GM19468 (cell line): ENCODE measurements at regions not wholly inside any gene's neighbourhood (a gene's known extent, or its start where the extent isn't known, plus 50 kb on each side); places are given as distances from the start of the nearest gene placed in this dataset.

Experiments
- ATAC-seq: cut with Tn5 transposase; IDR thresholded peaks from one replicate; pipeline ENCODE4 v1.9.1; 2021; ENCODE audit warnings: mild to moderate bottlenecking, moderate library complexity, moderate number of reproducible peaks; ENCODE audit not compliant: unreplicated experiment; ENCODE audit errors: extremely low read depth

DNA sequence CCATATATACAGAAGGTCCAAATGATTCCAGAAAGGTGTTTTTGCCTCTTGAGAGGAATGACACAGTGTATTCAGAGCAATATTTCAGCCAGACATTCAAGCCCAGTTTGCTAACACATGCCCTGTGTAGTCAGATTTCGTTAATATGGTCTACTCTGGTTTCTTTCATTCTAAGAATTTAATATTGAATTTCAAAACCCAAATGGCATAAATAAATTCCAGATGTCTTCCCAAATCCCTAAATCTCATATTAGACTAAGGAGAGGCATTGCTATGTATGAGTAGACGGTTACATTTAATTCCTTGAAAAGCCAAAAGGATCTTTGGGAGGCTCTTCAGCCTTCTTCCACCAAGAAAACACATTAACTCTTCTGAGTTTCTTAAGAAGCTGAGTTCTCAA is 66.3 kb upstream of the C1QTNF7 start:
- no peak for ATAC-seq

DNA sequence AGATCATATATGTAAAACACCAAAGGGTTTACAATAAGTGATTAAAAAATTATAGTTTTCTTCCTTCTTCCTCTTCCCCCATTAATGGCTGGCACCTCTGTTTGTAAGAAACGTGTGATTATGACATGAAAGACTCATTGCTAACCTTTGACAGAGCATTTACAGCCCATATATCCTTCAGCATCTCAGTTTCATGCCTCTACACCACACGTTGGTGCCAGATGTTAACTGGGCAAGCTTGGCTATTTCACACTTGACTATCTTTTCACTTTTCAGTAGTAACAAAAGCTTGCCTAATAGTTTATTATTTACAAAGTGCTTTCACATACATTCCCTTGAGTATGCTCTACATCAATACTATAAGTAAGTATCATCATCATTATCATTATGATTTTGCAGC is 65.3 kb upstream of the C1QTNF7 start:
- ATAC-seq, result no peak

DNA sequence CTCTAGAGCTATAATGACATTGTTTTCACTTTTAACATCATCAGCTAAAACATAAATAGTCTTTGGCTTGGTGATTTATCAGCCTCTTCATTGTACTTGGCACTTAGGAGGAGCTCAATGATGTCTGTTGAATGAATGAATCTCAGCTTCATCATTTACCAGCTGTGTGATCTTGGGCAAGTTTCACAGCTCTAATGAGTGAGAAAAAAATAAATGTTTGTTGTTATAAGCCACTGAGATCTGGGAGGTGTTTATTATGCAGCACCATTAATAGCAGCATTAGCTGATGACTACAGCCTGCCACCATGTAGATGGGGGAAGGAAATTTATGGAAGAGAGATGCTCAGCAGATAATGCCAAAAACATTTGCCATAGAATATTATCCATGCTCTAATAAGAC is 63.6 kb upstream of the C1QTNF7 start:
- no peak for ATAC-seq

DNA sequence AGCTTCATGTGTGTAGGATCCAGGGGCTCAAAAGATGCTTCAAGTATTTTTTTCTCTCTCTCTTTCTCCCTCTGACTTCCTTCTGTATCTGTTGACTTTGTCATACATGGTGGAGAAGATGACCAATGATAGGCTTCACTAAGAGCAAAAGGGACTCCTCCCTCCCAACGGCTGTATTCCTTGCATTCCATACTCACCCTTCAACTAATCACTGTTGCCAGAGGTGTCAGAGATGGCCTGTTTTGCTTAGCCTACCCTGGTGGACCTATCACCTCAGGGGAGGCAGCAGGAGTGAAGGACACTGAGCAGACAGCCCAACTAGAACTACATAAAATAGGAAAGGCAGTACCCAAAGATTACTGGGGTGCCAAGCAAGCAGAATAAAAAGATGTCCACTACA is 62.2 kb upstream of the C1QTNF7 start:
- ATAC-seq, result no peak

DNA sequence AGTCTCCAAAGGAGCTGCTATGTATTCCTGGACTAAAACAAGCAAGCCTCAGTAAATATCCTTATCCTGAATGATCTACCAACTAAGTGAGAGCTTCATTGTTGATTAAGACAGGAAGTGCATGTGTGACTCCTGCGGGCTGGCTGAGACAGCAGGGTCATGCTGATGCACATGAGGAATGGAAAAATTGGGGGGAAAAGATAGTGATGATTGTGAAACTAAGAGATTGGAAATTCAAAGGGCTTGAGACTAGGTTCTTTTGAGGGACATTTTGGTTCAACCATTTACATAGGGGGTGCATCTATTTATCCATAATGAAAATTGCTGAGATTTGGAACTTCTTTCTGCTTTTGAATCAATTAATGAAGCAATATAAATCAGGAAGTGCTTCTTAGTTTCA is 61.1 kb upstream of the C1QTNF7 start:
- no peak for ATAC-seq

DNA sequence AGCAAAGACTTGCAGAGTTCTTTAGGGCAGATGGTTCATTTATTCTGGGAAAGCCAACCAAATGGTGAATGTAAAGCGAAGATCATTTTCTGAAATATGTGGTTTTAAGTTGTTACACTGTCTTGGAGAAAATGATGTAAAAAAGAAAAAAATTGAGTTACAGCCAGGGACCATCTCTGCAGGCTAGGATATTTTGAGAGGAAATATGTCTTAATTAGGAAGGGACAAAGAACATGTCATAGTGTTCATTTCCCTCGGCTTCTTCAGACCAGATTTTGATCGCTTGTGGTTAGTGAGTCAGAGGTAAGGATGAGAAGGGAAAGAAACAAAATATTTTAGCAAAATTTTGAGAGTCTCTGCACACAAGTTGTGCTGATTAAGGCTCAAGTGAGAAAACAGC is 59.0 kb upstream of the C1QTNF7 start:
- no peak for ATAC-seq

DNA sequence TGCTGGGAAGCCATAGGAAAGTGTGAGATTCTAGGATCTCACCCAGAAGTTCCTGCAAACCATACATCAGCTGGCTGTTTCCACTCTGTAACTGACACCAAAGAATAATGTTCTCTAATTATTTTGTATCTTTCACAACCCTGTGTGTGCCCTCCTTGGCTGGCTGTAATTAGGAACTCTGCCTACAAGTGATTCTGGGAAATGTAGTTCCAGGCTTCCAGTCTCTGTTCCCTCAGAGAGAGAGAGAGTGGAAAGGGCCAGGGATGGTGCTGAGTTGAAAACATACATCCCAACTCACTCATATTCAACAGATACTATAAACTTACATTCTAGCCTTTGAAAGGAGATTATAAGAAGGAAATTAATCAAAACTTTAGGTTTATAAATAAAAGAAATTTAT is 57.5 kb upstream of the C1QTNF7 start:
- no peak for ATAC-seq

DNA sequence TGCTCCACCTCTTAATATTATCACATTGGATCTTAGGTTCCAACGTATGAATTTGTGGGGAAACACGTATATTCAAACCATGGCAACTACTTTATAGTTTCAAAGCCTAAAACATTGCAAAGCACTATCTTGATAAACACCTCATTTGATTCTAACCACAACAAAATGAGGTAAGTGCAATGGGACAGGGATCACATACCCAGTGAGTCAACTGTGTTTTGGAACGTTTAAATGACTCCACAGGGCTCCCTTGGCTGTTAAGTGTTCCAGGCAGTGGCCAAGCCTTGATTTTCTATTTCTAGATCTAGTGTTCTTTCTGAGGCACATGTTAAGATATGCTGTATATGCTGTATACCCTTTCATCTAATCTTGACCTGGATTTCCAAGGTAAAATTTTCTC is 54.5 kb upstream of the C1QTNF7 start:
- no peak for ATAC-seq

DNA sequence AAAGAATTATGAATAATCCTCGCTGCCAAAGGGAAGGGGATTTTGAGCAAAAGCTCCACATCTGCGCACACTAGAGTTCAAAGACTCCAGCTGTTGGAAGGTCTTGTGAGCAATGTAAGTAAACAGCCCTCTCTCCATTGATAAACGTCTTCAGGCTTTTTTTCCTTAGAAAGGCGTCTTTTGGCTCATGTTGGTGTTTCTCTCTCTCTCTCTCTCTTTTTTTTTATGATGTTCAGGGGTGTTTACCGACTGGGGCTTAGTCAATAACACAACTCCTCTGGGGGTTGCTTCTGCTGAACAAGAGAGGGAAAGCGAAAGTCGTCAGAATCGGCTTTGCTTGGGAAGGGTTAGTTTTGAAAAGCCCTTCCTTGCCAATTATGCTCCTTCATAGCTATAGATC is 53.2 kb upstream of the C1QTNF7 start:
- ATAC-seq, result no peak

DNA sequence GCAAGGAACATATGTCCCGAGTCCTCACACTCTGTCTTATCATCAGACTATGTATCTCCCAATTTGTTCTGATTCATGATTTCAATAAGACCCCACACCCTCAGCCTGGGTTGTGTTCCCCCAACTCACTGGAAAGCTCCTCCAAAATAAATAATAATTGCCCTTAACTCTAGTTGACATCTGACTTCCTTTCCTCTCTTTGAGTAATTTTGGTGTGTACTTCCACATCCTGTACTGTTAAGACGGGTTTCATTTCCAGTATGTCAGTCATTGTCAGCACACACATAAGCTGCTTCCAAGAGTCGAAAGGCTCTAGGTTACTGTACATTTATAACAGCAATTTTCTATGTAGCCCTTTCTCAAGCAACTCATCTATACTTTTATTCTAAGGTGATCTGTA is 52.2 kb upstream of the C1QTNF7 start:
- no peak for ATAC-seq

DNA sequence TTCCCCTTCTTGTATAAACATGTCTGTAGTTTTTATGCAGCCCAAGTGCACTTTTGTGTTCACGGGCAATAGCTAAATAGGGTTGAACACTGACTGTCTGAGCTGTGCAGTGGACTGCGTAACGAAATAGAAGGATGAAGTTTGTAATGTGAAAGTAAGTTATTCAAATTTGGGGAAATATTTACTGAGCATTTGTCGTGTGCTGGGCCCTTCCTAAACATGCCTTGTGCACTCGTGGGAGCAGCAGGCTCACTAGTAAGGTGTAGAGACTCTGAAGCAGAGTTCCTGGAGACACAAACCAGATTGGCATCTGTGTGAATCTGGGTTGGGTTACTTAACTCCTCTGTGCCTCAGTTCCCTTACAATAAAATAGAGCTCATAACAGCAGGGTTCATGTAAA is 51.7 kb upstream of the C1QTNF7 start:
- ATAC-seq, result no peak

DNA sequence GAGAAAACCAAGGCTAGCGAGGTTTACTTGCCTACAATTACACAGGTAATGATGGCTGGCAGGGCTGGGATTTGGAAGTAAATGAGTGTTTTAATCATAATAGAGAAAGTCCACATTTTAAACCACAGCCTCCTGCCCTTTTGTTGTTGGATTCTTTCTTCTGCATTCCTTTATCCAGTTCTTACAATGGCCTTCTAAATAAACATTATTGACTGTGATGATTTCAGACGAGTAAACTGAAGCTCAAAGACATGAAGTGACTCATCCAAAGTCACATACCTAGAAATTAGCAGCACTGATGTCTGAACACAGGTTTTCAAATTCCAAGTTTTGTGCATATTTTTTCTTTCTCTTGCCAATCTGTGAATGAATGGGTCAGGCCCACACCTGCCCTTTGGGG is 51.2 kb upstream of the C1QTNF7 start:
- no peak for ATAC-seq
